Head of caudate nucleus (tissue), 42 donors: ENCODE measurements at regions not wholly inside any gene's neighbourhood (a gene's known extent, or its start where the extent isn't known, plus 50 kb on each side); places are given as distances from the start of the nearest gene placed in this dataset.
"Not testable (repeated sequence)": the region's sequence is repeated elsewhere in the genome, so short reads cannot be mapped to it uniquely, and the experiment has no call there.

Experiments
- DNase-seq, 42 donors: peaks; one replicate each; pipeline versions ENCODE4 v3.0.0 to v3.0.0-alpha.2; 2020 to 2021; ENCODE audit warnings: mixed read lengths in 7 of 42
- intact Hi-C: fragments of 100-400 bp; cut with DNase I; formaldehyde crosslinking; loops from one replicate; pipeline ENCODE4 v1.15.0; 2022

DNA sequence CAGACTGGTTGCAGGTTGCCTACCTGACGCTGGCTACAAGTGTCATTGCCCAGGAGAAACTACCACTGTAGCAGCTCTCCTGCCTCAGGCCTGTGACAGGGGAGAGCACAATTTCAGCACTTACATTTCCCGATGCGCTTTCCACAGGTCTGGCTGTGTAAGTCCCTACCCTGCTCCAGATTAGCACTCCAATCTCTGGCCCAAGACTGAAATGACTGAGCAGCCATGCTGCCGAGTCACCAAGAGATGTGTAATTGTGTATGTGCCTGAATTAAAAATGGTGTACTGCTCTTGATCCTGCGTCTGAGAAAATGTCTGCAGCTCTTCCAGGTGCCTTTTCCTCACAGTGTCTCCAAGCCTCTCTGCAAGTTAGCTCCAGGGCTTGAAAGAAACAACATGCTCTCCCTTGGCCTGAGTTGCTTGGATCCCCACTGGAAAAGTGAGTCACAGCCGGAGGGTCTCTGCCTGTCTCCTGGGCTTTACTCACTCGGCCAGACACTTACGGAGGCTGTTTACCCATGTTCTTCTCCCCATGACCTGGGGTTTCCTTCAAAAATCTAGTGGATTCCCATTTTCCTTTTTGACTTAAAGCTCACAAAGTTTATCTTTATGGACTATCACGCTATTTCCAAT, 1001.7 kb upstream of the KCND2 start:
- intact Hi-C loops, result no loop called here

DNA sequence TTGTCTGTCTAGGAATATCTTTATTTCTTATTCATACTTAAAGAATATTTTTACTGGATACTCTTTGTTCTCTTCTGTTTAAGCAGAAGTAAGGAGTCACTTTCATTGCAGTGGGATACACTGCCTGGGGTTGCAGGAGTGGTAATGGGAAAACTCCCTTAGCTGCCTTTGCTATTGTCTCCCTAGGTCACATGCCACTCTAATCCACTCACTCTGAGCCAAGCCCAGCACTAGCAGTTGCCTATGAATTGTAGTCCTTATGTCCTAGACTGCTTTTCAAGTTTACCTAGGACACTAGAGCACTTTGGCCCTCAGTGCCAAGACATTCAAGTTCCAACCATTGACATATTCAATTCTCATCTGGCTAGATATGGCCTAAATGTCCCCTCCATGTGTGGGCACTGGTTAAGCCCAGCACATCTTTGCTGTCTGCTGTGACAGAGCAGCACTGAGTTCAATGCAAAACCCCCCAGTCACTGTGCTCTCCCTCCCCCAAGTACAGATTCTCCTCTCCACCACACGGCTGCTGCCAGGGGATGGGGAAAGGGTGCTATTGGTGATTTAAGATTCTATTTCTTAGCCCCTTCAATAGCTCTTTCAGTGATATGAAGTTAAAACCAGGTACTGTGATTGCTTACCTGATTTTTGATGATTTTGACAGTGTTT, 991.7 kb upstream of the KCND2 start:
- intact Hi-C loops, result no loop called here
- DNase-seq, result no peak

More for the DNA sequence above, 1001.7 kb upstream of the KCND2 start:
- DNase-seq, result no peak

- DNase-seq, result no peak
- intact Hi-C loops, result no loop called here
Measured at GRCh38 chr7:119283353-119283752, 989.6 kb upstream of the KCND2 start.

- DNase-seq, result no peak
- intact Hi-C loops, result no loop called here
Measured at GRCh38 chr7:119288416-119288815, 984.6 kb upstream of the KCND2 start.

DNA sequence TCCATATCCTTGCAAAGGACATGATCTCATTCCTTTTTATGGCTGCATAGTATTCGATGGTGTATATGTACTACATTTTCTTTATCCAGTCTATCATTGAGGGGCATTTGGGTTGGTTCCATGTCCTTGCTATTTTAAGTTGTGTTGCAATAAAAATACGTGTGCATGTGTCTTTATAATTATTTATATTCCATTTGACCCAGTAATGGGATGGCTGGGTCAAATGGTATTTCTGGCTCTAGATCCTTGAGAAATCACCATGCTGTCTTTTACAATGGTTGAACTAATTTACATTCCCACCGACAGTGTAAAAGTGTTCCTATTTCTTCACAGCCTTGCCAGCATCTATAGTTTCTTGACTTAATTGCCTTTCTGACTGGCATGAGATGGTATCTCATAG, 972.6 kb upstream of the KCND2 start:
- intact Hi-C loops, result not testable (repeated sequence)

GRCh38 chr7:119320316-119320715, 952.7 kb upstream of the KCND2 start:
- intact Hi-C loops, result no loop called here
- no peak for DNase-seq

More for the DNA sequence above, 972.6 kb upstream of the KCND2 start:
- not testable (repeated sequence) for DNase-seq

GRCh38 chr7:119329715-119330114, 943.3 kb upstream of the KCND2 start:
- intact Hi-C loops, result no loop called here
- no peak for DNase-seq

DNA sequence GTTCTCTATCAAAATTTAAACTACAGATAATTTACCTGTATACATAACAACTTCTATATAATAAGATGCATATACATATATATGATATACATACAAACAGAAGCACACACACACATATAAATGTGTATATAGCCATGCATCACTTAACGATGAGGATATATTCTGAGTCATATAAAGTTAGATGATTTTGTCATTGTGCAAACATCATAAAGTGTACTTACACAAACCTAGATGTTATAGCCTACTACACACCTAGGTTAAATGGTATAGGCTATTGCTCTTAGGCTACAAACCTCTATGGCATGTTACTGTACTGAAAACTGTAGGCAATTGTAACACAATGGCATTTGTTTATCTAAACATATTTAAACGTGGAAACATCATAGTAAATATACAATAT, 937.6 kb upstream of the KCND2 start:
- DNase-seq, result no peak
- intact Hi-C loops, result no loop called here

GRCh38 chr7:119341822-119342221, 931.2 kb upstream of the KCND2 start:
- intact Hi-C loops, result no loop called here
- DNase-seq, result no peak

DNA sequence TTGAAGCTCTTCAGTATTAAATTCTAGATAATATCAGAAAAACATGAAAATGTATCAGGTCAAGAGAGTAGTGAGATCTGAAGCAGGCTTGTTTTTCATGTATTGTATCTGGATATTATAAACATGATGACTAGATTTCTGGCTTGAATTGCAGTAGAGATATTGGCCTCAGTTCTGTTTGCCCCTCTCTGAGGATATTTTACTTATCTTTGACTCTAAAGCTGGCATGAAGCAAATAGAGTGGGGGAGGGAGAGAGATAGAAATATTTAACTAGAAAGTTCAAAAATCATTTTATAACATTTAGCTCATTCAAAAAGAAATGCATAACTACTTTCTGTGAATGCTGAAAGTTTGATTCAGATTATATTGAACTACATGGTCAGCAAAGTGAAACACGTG, 929.7 kb upstream of the KCND2 start:
- DNase-seq, result no peak
- intact Hi-C loops, result no loop called here

GRCh38 chr7:119344466-119344865, 928.5 kb upstream of the KCND2 start:
- intact Hi-C loops, result no loop called here
- DNase-seq, result no peak

GRCh38 chr7:119348491-119348890, 924.5 kb upstream of the KCND2 start:
- no peak for DNase-seq
- intact Hi-C loops, result no loop called here

GRCh38 chr7:119350334-119350733, 922.6 kb upstream of the KCND2 start:
- DNase-seq, result no peak
- intact Hi-C loops, result no loop called here

GRCh38 chr7:119351320-119351719, 921.7 kb upstream of the KCND2 start:
- no peak for DNase-seq
- intact Hi-C loops, result no loop called here

DNA sequence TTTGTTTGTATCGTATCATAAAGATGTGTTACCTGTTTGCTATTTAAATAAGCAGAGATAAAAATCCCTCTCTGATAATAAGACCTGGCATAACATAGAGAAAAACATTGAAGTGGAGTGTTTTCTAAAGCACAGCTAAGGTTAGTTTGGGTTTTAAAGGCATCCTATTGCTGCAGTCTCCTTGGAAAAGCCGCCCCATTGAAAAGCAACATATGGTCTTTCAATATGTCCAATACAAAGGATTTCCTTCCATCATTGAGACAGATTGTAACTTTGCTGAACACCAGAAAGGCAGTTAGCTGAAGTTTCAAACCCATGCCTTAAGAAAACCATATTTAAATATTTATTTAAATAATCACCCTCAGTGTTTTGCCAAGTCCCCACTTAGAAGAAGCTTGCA, 898.5 kb upstream of the KCND2 start:
- DNase-seq, result no peak
- intact Hi-C loops, result no loop called here

- DNase-seq, result no peak
- intact Hi-C loops, result no loop called here
Measured at GRCh38 chr7:119377861-119378260, 895.1 kb upstream of the KCND2 start.

- no peak for DNase-seq
- intact Hi-C loops, result no loop called here
Measured at GRCh38 chr7:119382726-119383125, 890.2 kb upstream of the KCND2 start.

GRCh38 chr7:119395024-119395423, 878.0 kb upstream of the KCND2 start:
- no peak for DNase-seq
- intact Hi-C loops, result no loop called here

- intact Hi-C loops, result no loop called here
- DNase-seq, result no peak
Measured at GRCh38 chr7:119397156-119397555, 875.8 kb upstream of the KCND2 start.

DNA sequence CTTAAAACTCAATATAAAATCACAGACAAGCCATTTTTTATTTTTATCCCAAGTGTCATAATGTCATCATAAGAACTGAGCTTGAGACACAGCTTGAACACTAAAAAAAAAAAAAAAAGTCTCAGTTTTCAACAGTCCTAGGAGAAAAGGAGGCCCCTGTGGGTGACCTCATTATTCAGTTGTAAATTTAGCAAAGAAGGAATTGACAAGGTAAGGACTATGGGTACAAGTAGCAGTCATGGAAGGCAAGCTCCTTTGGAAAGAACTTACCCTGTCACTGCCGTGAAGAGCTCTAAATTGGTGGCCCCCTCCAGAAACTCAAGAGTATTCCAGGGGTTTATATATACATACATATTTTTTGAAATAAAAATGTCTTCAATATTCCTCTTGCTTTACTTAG, 864.4 kb upstream of the KCND2 start:
- intact Hi-C loops, result no loop called here

GRCh38 chr7:119413314-119413805, 859.6 kb upstream of the KCND2 start:
- DNase-seq, result no peak
- intact Hi-C loops, result no loop called here

More for the DNA sequence above, 864.4 kb upstream of the KCND2 start:
- DNase-seq, result no peak
